Ishikawa (cell line): ENCODE measurements at regions not wholly inside any gene's neighbourhood (a gene's known extent, or its start where the extent isn't known, plus 50 kb on each side); places are given as distances from the start of the nearest gene placed in this dataset.

Source experiments
- CEBPB ChIP-seq: IDR thresholded peaks from 2 replicates; pipeline ENCODE4 v1.6.1; 2012
- CREB1 ChIP-seq: IDR thresholded peaks from 2 replicates; pipeline ENCODE4 v1.6.1; 2012; ENCODE audit warnings: low read depth
- EGR1 ChIP-seq: IDR thresholded peaks from 2 replicates; pipeline ENCODE4 v1.6.1; 2012
- EP300 ChIP-seq: IDR thresholded peaks from 2 replicates; pipeline ENCODE4 v1.6.1; 2012; ENCODE audit warnings: borderline replicate concordance
- FOXM1 ChIP-seq: IDR thresholded peaks from 2 replicates; pipeline ENCODE4 v1.6.1; 2012; ENCODE audit warnings: low read depth, borderline replicate concordance
- MAX ChIP-seq: IDR thresholded peaks from 2 replicates; pipeline ENCODE4 v1.6.1; 2012
- NFIC ChIP-seq: IDR thresholded peaks from 2 replicates; pipeline ENCODE4 v1.6.1; 2012
- RAD21 ChIP-seq: IDR thresholded peaks from 2 replicates; pipeline ENCODE4 v1.6.1; 2012; ENCODE audit warnings: low read depth
- REST ChIP-seq: IDR thresholded peaks from 2 replicates; pipeline ENCODE4 v1.6.1; 2012; ENCODE audit warnings: low read depth, mild to moderate bottlenecking
- TAF1 ChIP-seq: IDR thresholded peaks from 2 replicates; pipeline ENCODE4 v1.6.1; 2012; ENCODE audit warnings: low read depth, mild to moderate bottlenecking
- TCF12 ChIP-seq: IDR thresholded peaks from 2 replicates; pipeline ENCODE4 v1.6.1; 2012; ENCODE audit warnings: low read depth
- TEAD4 ChIP-seq: IDR thresholded peaks from 2 replicates; pipeline ENCODE4 v1.6.1; 2012
- USF1 ChIP-seq: IDR thresholded peaks from 2 replicates; pipeline ENCODE4 v1.6.1; 2012
- YY1 ChIP-seq: IDR thresholded peaks from 2 replicates; pipeline ENCODE4 v1.6.1; 2012; ENCODE audit warnings: low read depth
- ZBTB7A ChIP-seq: IDR thresholded peaks from 2 replicates; pipeline ENCODE4 v1.6.1; 2012; ENCODE audit warnings: low read depth

GRCh38 chr18:44424645-44425035, 256.0 kb upstream of the SETBP1 start:
- TF ChIP-seq TEAD4 (no peak), CREB1 (no peak), TAF1 (no peak), EP300 (no peak), USF1 (no peak), RAD21 (no peak), FOXM1 (no peak), NFIC (no peak), EGR1 (no peak), REST (no peak), ZBTB7A (no peak), CEBPB (no peak), YY1 (no peak), TCF12 (no peak), MAX (no peak)

- no peak for TF ChIP-seq RAD21
- TF ChIP-seq MAX: no peak
- no peak for TF ChIP-seq EGR1
- TF ChIP-seq NFIC: no peak
- no peak for TF ChIP-seq TCF12
- TF ChIP-seq TAF1: no peak
- no peak for TF ChIP-seq FOXM1
- no peak for TF ChIP-seq ZBTB7A
- TF ChIP-seq YY1: no peak
- no peak for TF ChIP-seq REST
Observed at GRCh38 chr18:44425161-44425560, 255.5 kb upstream of the SETBP1 start.

GRCh38 chr18:44437603-44438002, 243.1 kb upstream of the SETBP1 start:
- TF ChIP-seq ZBTB7A (no peak), TCF12 (no peak), USF1 (no peak), CEBPB (no peak), NFIC (no peak)

- TF ChIP-seq CEBPB (no peak), CREB1 (no peak), EGR1 (no peak), MAX (no peak), TAF1 (no peak), RAD21 (no peak), TEAD4 (no peak), TCF12 (no peak), ZBTB7A (no peak), EP300 (no peak), FOXM1 (no peak), NFIC (no peak), USF1 (no peak), YY1 (no peak), REST (no peak)
Observed at GRCh38 chr18:44450226-44450625, 230.5 kb upstream of the SETBP1 start.
